Activated T-cell treated with anti-CD3 and anti-CD28 coated beads, Interleukin-2, amount 50 U/mL, for 4 hours (primary cell): ENCODE measurements at regions not wholly inside any gene's neighbourhood (a gene's known extent, or its start where the extent isn't known, plus 50 kb on each side); places are given as distances from the start of the nearest gene placed in this dataset.

Experiments
- ATAC-seq, 2 donors: fragments of 200-7000 bp; cut with Tn5 transposase; one replicate each; pipeline ENCODE4 v1.10.0; 2021
- DNase-seq: peaks from one replicate; pipeline ENCODE4 v3.0.0-alpha.2; 2020
- H3K27me3 Mint-ChIP-seq: one replicate; pipeline ENCODE4 v1.8.0; 2021; ENCODE audit warnings: low read depth, mixed read lengths
- H3K36me3 Mint-ChIP-seq: one replicate; pipeline ENCODE4 v1.8.0; 2022; ENCODE audit warnings: mixed read lengths; ENCODE audit not compliant: insufficient read depth
- H3K4me1 Mint-ChIP-seq: one replicate; pipeline ENCODE4 v1.8.0; 2021; ENCODE audit warnings: low read depth, mixed read lengths
- H3K4me3 Mint-ChIP-seq: one replicate; pipeline ENCODE4 v1.8.0; 2021; ENCODE audit warnings: mild to moderate bottlenecking, moderate library complexity, mixed read lengths
- H3K9me3 Mint-ChIP-seq: one replicate; pipeline ENCODE4 v1.8.0; 2021; ENCODE audit warnings: mixed read lengths

DNA sequence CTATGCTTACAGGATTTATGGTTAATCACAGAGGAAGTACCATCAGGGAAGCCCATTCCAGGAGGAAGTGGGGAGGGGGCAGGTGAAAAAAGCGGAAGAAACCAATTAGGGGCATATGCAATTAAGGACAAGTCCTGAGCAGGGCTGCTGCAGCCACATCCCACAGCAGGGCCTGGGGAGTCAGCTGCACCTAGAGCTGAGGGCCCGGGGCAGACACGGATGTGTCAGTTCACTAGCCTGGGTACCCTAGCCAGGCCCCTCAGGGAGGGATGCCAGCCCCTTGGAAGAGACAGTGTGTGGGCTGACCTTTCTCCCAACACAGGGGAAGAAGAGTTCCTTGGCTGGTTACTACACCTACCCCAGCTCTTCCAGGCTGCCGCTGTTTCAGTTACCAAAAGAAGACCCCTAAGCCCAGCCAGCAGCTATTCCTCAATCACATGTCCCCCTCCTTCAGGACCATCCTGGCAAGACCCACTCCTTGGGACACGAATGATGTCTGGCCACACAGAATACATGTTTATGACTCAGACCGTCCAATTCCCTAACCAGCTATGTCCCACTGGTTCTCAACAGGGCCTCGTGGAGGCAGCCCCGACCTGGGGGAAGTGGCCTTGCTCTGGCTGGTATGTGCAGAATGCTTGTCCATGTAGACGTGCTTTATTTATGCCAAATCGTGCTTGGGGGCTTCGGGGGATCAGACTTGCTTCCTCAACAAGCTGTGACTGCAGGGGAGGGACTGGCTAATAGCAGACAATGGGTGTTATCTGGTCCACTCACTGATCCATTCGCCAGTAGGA is 133.7 kb upstream of the RTL1 start:
- Mint-ChIP-seq H3K36me3 (no peaks in the 10 kb centered on the region), H3K4me1 (no peaks in the 10 kb centered on the region), H3K27me3 (peaks cover 4% of the 10 kb centered on the region), H3K4me3 (no peak overlapping the region), H3K9me3 (no peaks in the 10 kb centered on the region)
- DNase-seq (no peak), ATAC-seq (no peak)

DNA sequence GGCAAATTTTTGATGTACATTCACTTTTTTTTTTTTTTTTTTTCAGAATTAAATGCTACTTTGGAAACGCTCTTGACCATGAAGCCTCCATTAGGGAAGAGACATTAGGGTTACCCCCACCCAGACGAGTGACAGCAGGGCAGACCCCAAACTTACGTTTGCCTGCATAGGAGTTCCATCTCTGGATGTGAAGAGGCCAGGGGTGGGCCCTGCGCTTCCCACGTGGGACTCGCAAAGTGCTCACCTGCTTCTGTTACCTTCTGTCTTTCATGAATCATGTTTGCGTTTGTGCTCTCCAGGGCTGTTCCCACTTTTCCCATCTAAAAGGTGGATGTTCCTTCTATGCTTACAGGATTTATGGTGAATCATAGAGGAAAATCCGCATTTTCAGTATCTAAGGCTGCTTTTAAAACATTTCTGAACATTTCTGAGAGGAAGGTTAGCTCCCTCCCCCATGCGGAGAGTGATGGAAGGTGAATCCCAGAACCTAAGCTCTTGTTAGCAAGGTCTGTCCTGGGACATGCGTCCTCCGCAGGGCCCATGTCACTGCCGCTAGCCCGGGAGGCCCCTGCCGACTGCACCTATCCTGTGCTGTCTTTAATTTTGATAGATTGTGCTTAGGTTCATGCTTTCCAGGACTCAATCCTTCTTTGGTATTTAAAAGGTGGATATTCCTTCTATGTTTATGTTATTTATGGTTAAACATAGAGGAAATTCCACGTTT is 135.7 kb upstream of the RTL1 start:
- H3K36me3 Mint-ChIP-seq = no peaks in the 10 kb centered on the region
- DNase-seq (no peak), ATAC-seq (no peak)
- no peak overlapping the region for H3K4me3 Mint-ChIP-seq
- peaks cover 2% of the 10 kb centered on the region for H3K27me3 Mint-ChIP-seq
- no peaks in the 10 kb centered on the region for H3K4me1 Mint-ChIP-seq
- H3K9me3 Mint-ChIP-seq = no peaks in the 10 kb centered on the region

DNA sequence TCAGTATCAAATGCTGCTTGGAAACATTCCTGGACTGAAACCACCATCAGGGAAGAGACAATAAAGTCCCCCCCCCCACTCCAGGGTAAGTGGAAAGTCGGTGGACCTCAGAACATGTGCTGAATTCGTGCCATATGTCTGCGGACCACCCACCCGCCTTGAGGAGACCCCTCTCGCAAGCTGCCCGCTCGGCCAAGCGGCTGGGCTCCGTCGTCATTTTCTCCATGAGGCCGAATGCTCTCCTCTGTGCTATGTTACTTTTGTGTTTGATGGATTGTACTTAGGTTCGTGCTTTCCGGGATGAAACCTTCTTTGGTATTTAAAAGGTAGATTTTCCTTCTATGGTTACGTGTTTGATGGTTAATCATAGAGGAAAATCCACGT is 136.2 kb upstream of the RTL1 start:
- Mint-ChIP-seq H3K9me3 (no peaks in the 10 kb centered on the region), H3K4me1 (no peaks in the 10 kb centered on the region), H3K4me3 (no peak overlapping the region), H3K36me3 (no peaks in the 10 kb centered on the region), H3K27me3 (peaks cover 2% of the 10 kb centered on the region)
- ATAC-seq = no peak
- DNase-seq = no peak

DNA sequence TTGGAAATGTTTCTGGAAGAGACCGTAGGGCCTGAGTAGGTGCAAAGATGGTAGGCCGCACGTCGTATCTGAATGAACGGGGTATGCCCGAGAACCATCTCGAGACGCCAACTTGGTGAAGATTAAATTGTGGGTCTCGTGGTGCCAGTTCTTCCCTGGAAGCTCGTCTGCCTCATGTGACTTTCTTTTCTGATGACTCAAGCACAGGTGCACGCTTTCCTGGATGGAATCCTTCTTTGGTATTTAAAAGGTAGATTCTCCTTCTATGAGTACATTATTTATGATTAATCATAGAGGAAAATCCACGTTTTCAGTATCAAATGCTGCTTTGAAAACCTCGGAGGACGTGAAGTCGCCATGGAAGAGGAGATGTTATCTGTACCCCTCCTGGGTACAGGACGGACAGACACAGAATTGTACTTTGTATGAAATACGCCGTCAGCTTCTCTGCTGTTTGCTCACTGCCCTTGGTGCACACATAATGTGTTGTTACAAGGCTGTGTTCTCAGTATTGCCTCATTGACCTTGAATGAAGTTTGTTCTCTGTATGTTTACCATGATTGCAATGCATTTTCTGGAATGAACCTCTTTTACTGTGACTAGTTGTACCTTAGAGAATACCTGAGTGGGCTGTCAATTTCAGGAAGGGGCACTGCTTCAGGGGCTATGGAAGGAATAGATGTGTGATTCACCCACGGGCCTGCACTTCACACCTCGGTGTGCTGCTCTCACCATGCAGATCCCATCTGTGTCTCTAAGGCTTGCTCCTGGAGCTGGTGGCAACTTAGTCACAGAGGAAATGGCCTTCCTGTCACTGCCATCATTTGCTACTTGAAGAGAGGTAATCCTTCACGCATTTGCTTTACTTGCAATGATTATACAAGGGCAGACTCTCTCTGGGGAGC is 137.3 kb upstream of the RTL1 start:
- ATAC-seq (no peak), DNase-seq (no peak)
- Mint-ChIP-seq H3K4me3 (no peak overlapping the region), H3K4me1 (no peaks in the 10 kb centered on the region), H3K9me3 (no peaks in the 10 kb centered on the region), H3K36me3 (no peaks in the 10 kb centered on the region), H3K27me3 (peaks cover 2% of the 10 kb centered on the region)

DNA sequence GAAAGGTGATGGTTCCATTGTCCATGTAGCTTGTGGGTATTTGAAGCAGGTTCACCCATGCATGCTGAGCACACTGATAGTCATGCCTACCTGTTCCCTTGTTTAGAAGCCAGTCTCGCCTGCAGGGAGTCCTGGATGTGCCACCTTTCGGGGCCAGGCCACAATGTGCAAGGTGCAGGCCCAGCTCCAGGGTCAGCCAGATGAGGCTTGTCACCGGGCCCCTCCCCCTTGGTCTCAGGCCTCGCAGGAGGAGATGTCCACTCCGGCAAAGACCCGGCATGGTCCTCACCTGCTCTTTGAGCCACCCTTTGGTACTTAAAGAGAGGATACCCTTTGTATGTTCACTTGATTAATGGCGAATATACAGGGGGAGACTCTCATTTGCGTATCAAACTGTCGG is 140.4 kb upstream of the RTL1 start:
- ATAC-seq (no peak), DNase-seq (no peak)
- H3K9me3 Mint-ChIP-seq = no peaks in the 10 kb centered on the region
- H3K27me3 Mint-ChIP-seq = no peaks in the 10 kb centered on the region
- H3K4me1 Mint-ChIP-seq = no peaks in the 10 kb centered on the region
- H3K36me3 Mint-ChIP-seq = no peaks in the 10 kb centered on the region
- H3K4me3 Mint-ChIP-seq = no peak overlapping the region

DNA sequence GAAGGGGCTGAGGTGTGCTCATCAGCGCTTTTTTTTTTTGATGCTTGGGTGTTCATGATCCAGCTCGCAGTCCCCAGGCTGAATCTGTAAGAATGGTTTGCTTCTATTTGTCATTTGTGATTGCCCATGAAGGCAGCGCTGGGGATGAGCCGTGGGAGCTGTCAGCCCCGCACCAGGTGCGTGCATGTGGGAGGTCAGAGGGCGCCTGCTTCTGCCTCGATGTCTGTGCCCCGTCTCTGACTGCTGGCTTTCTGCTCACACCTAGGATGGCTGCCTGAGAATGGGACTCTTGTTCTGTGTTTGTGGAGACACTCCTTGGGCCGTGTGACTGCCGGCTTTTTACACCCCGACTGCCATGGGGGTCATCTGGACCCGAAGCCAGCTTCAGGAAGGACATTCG is 141.2 kb upstream of the RTL1 start:
- Mint-ChIP-seq H3K27me3 (no peaks in the 10 kb centered on the region), H3K9me3 (no peaks in the 10 kb centered on the region), H3K4me1 (no peaks in the 10 kb centered on the region), H3K36me3 (no peaks in the 10 kb centered on the region), H3K4me3 (no peak overlapping the region)
- DNase-seq (no peak), ATAC-seq (no peak)

DNA sequence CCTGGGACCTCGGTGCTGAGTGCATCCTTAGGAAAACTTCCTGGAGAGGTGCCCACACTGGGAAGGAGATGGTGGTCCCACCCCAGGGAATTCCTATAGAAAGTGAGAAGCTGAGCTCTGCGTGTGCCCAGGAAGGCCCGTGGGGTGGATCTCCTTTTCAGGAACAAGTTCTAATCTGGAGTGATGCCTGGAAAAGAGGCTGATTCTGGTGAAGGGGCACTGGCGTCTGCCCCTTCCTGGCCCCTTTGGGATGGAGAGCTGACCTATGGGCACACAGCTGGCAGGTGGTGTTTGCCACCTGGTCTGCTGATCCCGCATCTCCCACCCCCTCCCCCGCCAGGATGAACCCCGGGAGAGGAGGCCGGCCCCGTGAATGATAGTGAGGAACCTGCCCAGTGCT is 142.0 kb upstream of the RTL1 start:
- Mint-ChIP-seq H3K27me3 (no peaks in the 10 kb centered on the region), H3K36me3 (no peaks in the 10 kb centered on the region)

DNA sequence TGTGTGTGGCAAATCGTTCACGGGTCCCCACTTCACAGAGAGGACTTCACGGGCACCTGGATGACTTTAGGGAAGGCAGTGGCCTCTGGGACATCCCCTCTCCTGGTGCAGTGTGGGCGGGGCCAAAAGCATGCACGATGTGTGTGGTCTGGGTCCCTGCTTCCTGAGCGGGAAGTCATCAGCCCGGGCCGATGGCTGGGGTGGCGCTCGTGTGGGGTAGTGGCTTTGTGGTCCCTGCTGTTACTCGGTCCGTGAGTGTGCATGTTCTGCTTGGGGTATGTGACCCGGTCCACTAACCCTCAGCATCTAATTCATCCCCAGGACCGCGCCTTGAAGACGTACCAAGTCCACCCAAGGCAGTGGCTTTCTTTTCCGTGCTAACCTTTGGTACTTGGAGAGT is 142.5 kb upstream of the RTL1 start:
- Mint-ChIP-seq H3K27me3 (no peaks in the 10 kb centered on the region), H3K36me3 (no peaks in the 10 kb centered on the region), H3K4me3 (no peak overlapping the region), H3K4me1 (no peaks in the 10 kb centered on the region), H3K9me3 (no peaks in the 10 kb centered on the region)
- DNase-seq (no peak), ATAC-seq (no peak)

More for the DNA sequence above, 142.0 kb upstream of the RTL1 start:
- no peaks in the 10 kb centered on the region for H3K9me3 Mint-ChIP-seq
- ATAC-seq (no peak), DNase-seq (no peak)
- no peaks in the 10 kb centered on the region for H3K4me1 Mint-ChIP-seq
- no peak overlapping the region for H3K4me3 Mint-ChIP-seq

DNA sequence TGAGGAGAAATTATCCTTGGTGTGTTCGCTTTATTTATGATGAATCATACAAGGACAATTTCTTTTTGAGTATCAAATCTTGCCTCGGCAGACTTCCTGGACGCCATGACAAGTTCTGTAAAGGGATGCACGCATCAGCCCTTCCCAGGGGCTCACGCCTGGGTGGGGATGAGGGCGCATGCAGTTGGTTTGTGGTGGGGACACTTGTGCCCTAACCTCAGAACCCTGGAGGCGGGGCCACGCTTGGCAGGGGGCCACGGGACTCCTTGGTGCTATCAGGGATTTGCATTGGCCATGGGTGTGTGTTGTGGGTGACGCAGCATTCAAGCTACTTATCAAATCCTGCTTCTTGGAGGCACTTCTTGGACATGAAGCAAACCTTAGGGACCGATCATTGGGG is 143.8 kb upstream of the RTL1 start:
- Mint-ChIP-seq H3K9me3 (no peaks in the 10 kb centered on the region), H3K36me3 (no peaks in the 10 kb centered on the region)

DNA sequence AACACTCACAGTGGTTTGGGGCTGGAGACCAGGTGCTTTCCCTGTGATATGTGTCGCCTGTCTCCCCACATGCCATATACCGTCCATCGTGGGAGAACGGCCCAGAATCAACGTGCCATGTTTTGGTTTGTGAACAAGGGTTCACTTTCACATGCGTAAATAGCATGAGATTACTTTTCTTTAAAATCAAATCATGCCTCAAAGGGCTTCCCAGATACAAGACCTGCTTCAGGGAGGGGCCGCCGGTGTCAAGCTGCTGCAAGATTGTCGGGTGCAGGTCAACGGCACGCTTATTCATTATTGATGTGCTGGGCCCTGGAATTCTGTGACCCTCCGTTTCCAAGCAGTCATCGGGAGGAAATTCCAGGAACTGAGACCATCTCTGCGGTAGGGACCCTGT is 145.2 kb upstream of the RTL1 start:
- Mint-ChIP-seq H3K27me3 (peaks cover 3% of the 10 kb centered on the region), H3K9me3 (no peaks in the 10 kb centered on the region), H3K4me3 (no peak overlapping the region), H3K36me3 (no peaks in the 10 kb centered on the region), H3K4me1 (no peaks in the 10 kb centered on the region)
- DNase-seq (no peak), ATAC-seq (no peak)

More for the DNA sequence above, 143.8 kb upstream of the RTL1 start:
- no peak for ATAC-seq
- no peaks in the 10 kb centered on the region for H3K27me3 Mint-ChIP-seq
- H3K4me1 Mint-ChIP-seq = no peaks in the 10 kb centered on the region
- H3K4me3 Mint-ChIP-seq = no peak overlapping the region
- DNase-seq = no peak

DNA sequence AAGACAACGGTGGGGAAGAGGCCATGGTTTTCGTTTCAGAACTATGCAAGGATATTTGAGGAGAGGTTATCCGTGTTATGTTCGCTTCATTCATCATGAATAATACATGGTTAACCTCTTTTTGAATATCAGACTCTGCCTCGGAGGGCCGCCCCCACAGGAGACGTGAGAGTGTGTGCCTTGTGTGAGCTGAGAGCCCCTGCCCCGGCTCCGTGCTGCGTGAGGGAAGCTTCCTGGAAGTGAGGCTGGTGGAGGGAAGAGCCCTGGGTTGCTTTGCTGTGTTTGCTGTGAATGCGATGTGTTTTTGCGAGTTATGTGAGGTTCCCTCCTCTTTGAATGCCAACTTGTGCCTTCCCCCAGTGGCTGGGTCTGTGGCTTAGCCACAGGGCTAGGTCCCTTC is 146.0 kb upstream of the RTL1 start:
- Mint-ChIP-seq H3K27me3 (peaks cover 3% of the 10 kb centered on the region), H3K4me1 (no peaks in the 10 kb centered on the region), H3K36me3 (no peaks in the 10 kb centered on the region), H3K9me3 (no peaks in the 10 kb centered on the region), H3K4me3 (no peak overlapping the region)
- ATAC-seq (no peak), DNase-seq (no peak)

DNA sequence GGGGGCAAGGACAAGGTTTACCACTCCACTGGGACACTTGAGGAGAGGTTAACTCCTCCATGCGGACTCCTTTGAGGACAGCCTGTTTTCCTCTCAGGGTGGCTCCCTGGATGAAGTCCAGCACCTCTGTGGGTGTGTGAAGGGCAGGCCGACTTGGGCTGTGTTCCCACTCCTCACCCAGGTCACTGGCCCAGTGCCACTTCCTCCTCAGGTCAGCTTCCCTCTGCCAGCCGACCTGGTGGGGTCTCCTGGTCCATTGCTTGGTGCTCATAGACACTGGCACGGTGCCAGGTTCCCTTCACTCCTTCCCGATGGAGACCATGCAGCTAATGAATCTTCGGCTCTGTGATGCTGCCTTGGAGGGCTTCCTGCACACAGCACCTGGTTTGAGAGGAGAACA is 146.4 kb upstream of the RTL1 start:
- ATAC-seq (no peak), DNase-seq (no peak)
- Mint-ChIP-seq H3K9me3 (no peaks in the 10 kb centered on the region), H3K36me3 (no peaks in the 10 kb centered on the region), H3K4me3 (no peak overlapping the region), H3K4me1 (no peaks in the 10 kb centered on the region), H3K27me3 (peaks cover 3% of the 10 kb centered on the region)

DNA sequence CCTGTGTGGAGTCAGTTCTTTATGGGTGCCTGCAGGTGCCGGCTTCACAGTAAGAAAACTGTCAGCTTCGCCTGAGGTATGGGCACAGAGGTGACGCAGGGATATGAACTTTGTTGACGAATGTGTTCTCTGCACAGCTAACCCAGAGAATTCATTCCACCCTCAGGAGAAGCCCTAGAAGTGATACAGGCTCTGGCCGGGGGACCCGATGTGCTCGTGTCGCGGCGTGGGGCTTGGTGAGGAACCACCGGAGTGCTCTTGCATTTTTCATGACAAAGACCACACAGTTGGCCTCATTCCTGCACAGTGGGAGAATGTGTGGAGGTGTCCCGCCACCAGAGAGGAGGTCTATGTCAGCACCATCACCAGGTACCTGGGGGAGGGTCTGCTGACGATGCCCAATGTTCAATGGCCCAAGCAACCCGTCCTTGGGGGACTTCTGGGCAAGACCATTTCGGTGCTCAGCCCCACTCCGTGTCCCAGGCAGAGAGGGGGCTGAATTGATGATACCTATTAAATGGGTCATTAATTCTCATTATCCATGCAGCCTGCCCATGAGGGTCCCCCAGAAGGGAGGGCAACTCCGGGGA is 147.5 kb upstream of the RTL1 start:
- no peaks in the 10 kb centered on the region for H3K36me3 Mint-ChIP-seq
- peaks cover 3% of the 10 kb centered on the region for H3K27me3 Mint-ChIP-seq
- H3K9me3 Mint-ChIP-seq = no peaks in the 10 kb centered on the region

DNA sequence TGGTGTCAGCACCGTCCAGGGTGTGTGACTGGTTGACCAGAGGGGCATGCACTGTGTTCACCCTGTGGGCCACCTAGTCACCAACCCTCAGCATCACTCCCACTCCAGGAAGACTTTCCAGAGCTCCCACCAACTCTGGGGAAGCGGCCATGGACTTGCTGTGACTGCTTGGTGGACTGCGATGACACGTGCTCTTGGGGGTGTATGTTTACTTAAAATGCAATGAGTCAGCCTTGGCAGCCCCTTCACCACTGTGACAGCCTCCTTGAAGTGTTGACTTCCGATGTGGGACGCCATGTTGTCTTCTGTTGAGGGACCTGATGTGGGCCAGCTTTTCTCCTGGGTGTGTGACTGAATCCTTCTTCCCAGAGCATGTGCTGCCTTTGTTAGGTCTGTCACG is 151.1 kb upstream of the RTL1 start:
- H3K27me3 Mint-ChIP-seq = peaks cover 3% of the 10 kb centered on the region
- H3K4me1 Mint-ChIP-seq = no peaks in the 10 kb centered on the region
- ATAC-seq = no peak
- H3K4me3 Mint-ChIP-seq = no peak overlapping the region
- H3K36me3 Mint-ChIP-seq = no peaks in the 10 kb centered on the region
- H3K9me3 Mint-ChIP-seq = peaks cover 13% of the 10 kb centered on the region
- DNase-seq = no peak

More for the DNA sequence above, 147.5 kb upstream of the RTL1 start:
- H3K4me3 Mint-ChIP-seq = no peak overlapping the region
- no peaks in the 10 kb centered on the region for H3K4me1 Mint-ChIP-seq
- no peak for ATAC-seq
- no peak for DNase-seq
